HUES6 (cell line): ENCODE measurements at regions not wholly inside any gene's neighbourhood (a gene's known extent, or its start where the extent isn't known, plus 50 kb on each side); places are given as distances from the start of the nearest gene placed in this dataset.

Experiments used
- H3K27ac ChIP-seq: 2 replicates; pipeline ENCODE4 v1.7.0; 2013; ENCODE audit warnings: low read depth, mild to moderate bottlenecking, low read length, inconsistent platforms
- H3K27me3 ChIP-seq: 2 replicates; pipeline ENCODE4 v1.6.1; 2013; ENCODE audit warnings: low read length; ENCODE audit not compliant: control insufficient read depth, insufficient read depth
- H3K36me3 ChIP-seq: 2 replicates; pipeline ENCODE4 v1.6.1; 2013; ENCODE audit warnings: low read length; ENCODE audit not compliant: control insufficient read depth, insufficient read depth
- H3K4me1 ChIP-seq: 2 replicates; pipeline ENCODE4 v1.6.1; 2013; ENCODE audit warnings: low read length; ENCODE audit not compliant: control insufficient read depth, insufficient read depth
- H3K4me3 ChIP-seq: 2 replicates; pipeline ENCODE4 v1.5.1; 2013; ENCODE audit warnings: low read depth, low read length
- H3K9ac ChIP-seq: one replicate; pipeline ENCODE4 v1.6.1; 2013; ENCODE audit warnings: mild to moderate bottlenecking, low read length
- H3K9me3 ChIP-seq: 2 replicates; pipeline ENCODE4 v1.6.1; 2013; ENCODE audit warnings: low read depth, low read length; ENCODE audit not compliant: control insufficient read depth, insufficient read depth

DNA sequence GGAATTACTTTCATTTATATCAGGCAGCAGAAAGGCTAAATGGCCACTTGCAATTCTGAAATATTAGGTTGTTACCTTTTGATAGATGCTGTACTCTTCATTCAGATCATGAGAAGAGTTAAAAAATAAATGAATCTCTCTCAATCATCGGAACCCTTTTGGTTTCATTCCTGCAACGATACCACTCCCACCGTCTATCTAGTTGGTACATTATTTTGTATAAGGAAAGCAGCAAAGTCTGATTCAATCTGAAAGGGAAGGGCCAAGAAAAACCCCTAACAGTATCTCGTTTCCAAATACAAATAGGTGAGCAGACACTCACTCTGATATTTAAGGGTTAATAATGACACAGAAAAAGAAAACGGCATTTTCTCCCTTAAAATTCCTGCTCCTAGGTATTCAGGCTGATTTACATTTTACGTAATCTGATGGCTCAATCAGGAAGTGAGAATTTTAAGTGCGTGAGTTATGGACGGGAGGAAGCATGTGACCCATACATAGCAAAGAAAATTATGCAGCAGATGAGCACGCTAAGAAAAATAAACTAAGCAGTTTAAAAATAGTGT, 209.4 kb upstream of the KLF14 start:
- Histone ChIP-seq H3K4me3 (no peak overlapping the region), H3K27ac (no peak overlapping the region), H3K27me3 (no peaks in the 10 kb centered on the region), H3K9ac (no peak overlapping the region), H3K9me3 (no peaks in the 10 kb centered on the region), H3K36me3 (0 out of 2 replicates have a peak, but pooled peaks cover 5% of the 10 kb centered on the region), H3K4me1 (peaks cover 18% of the 10 kb centered on the region)

DNA sequence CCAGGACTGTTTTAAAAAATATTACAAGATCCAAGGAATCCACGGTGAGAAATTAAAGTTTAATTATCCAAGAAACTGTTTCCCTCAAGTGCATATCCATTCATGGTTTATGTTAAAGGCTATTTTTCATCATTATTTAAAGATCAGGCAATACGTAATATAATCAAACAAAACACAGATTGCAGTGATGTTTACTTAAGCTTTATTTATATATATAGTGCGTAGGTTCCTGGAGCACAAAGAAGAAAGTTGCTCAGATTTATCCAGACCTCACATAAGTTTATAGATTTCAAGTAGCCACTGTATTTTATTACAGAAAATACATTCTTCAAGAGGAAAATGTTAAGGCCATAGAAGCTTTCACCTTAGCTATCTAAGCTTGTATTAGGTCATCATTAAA, 210.0 kb upstream of the KLF14 start:
- Histone ChIP-seq H3K27me3 (no peaks in the 10 kb centered on the region), H3K9ac (no peak overlapping the region), H3K27ac (no peak overlapping the region), H3K9me3 (no peaks in the 10 kb centered on the region), H3K4me1 (peaks cover 18% of the 10 kb centered on the region), H3K4me3 (no peak overlapping the region), H3K36me3 (0 out of 2 replicates have a peak, but pooled peaks cover 5% of the 10 kb centered on the region)

DNA sequence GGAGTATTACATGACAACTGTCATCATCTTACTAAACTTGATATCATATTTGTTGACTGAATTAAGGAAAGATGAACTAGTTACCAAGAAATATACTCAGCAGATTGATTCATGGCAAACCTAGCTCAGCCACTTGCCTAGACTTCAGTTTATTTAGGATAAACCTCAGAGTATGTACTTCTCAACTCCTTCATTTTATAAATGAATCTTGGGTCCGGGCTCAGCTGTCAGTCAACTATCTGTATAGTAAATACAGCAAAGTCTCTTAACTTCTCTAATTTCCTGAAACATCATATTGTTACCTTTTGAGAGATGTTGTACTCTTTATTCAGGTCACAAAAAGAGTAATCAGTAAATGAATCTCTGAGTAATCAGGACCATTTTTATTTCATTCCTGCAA, 211.0 kb upstream of the KLF14 start:
- H3K4me1 ChIP-seq: peaks cover 11% of the 10 kb centered on the region
- no peak overlapping the region for H3K9ac ChIP-seq
- H3K27ac ChIP-seq: no peak overlapping the region
- no peaks in the 10 kb centered on the region for H3K27me3 ChIP-seq
- H3K9me3 ChIP-seq: no peaks in the 10 kb centered on the region
- H3K4me3 ChIP-seq: no peak overlapping the region
- H3K36me3 ChIP-seq: 0 out of 2 replicates have a peak, but pooled peaks cover 5% of the 10 kb centered on the region

DNA sequence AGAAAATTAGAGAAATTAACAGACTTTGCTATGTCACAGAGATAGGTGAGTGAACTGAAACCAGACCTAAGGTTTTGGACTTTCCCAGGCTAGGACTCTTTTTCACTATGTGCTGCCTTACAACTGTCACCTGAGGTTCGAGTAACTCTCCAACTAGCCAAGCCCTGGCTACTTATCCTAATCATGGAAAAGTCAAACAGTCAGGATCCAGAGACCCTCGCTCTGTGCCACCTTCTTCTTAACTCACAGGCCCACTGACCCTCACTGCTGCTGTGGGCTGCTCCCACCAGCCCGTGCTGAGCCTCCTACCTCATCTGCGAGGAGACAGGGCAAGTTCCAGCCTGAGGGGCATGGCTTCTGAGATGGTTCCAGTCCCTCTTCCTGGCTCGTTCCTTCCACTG, 211.4 kb upstream of the KLF14 start:
- Histone ChIP-seq H3K4me1 (0 out of 2 replicates have a peak, but pooled peaks cover 8% of the 10 kb centered on the region), H3K27me3 (no peaks in the 10 kb centered on the region), H3K4me3 (no peak overlapping the region), H3K9ac (no peak overlapping the region), H3K36me3 (0 out of 2 replicates have a peak, but pooled peaks cover 5% of the 10 kb centered on the region), H3K9me3 (no peaks in the 10 kb centered on the region), H3K27ac (no peak overlapping the region)

DNA sequence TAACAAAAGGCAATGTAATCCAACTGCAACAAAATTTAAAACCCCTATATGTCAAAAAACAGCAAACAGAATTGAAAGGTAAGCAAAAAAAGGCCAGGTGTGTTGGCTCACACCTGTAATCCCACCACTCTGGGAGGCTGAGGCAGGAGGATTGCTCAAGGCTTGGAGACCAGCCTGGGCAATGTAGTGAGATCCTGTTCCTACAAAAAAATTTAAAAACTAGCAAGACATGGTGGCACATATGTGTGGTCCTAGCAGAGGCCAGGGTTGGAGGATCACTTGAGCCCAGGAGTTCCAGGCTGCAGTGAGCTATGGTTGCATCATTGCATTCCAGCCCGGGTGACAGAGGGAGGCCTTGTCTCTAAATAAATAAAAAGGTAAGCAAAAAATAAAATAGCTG, 212.1 kb upstream of the KLF14 start:
- H3K4me3 ChIP-seq: no peak overlapping the region
- H3K27ac ChIP-seq: no peak overlapping the region
- H3K9ac ChIP-seq: no peak overlapping the region
- no peaks in the 10 kb centered on the region for H3K9me3 ChIP-seq
- H3K36me3 ChIP-seq: 0 out of 2 replicates have a peak, but pooled peaks cover 5% of the 10 kb centered on the region
- 0 out of 2 replicates have a peak, but pooled peaks cover under 1% of the 10 kb centered on the region for H3K4me1 ChIP-seq
- H3K27me3 ChIP-seq: no peaks in the 10 kb centered on the region

DNA sequence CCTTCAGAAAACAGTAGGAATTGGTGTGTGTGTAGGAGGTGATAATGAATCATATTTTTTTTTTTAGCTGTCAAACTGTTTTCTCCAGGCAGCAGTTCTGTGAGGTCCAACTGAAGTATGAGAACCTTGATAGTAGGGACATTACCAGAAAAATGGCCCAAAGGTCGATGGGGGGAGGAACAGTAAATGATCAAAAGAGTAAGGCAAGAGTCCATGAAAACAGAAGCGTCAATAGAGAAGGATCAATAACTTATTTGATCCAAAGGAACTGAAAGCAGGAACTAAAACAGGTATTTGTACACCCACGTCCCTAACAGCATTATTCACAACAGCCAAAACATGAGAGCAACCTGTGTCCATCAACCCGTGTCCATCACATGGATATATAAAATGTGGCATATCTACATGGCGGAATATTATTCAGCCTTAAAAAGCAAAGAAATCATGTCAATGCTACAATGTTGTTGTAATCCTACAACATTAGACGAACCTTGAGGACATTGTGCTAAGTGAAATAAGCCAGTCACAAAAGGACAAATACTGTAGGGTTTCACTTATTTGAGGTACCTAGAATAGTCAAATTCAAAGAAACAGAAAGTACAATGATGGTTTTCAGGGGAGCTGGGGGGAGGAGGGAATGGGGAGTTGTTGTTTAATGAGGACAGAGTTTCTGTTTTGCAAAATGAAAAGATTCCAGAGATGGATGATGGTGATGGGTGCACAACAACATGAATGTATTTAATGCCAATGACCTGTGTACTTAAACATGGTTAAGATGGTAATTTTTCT, 214.0 kb upstream of the KLF14 start:
- Histone ChIP-seq H3K9me3 (no peaks in the 10 kb centered on the region), H3K27me3 (no peaks in the 10 kb centered on the region), H3K36me3 (0 out of 2 replicates have a peak, but pooled peaks cover 5% of the 10 kb centered on the region), H3K9ac (no peak overlapping the region), H3K4me1 (peaks cover 11% of the 10 kb centered on the region; the same call in 1 of the 2 replicates), H3K27ac (no peak overlapping the region), H3K4me3 (no peak overlapping the region)

DNA sequence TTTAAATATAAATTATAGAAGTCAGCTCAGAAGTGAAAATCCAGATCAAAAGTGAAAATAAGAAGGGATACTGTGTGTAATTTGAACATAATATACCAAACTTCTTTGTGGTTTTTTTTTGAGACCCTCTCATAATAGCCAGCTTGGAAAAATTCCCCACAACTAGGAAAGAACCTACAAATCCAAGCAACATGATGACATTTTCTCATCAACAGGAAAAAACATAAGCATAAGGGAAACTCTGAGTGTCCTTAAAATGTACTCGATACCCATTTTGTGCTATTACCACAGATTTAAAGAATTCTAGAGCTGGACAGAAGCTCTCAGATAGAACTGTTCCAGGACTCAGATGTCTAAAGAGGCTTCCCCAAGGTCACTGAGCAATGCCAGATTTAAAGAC, 214.8 kb upstream of the KLF14 start:
- Histone ChIP-seq H3K4me1 (peaks cover 11% of the 10 kb centered on the region; the same call in 1 of the 2 replicates), H3K9ac (no peak overlapping the region), H3K27ac (no peak overlapping the region), H3K9me3 (no peaks in the 10 kb centered on the region), H3K36me3 (0 out of 2 replicates have a peak, but pooled peaks cover 5% of the 10 kb centered on the region), H3K27me3 (no peaks in the 10 kb centered on the region), H3K4me3 (no peak overlapping the region)

DNA sequence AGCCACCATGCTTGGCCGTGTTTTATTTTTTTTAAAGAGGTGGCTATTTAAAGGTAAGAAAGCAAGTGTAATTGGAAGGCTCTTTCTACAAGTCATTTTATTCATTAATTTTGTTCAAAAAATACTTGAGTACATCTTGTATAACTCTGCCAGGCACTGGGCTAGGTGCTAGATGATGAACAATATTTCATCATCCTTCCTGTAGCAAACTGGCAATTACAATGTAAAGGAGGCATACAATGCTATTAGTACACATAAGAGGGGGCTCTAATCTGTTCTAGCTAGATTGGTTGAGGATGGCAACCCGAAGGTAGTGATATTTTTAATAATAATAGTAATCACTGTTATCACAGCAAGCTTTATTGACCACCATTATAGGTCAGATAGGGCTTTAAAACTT, 215.5 kb upstream of the KLF14 start:
- Histone ChIP-seq H3K4me1 (peaks cover 11% of the 10 kb centered on the region; the same call in 1 of the 2 replicates), H3K27me3 (no peaks in the 10 kb centered on the region), H3K9me3 (no peaks in the 10 kb centered on the region), H3K27ac (no peak overlapping the region), H3K36me3 (0 out of 2 replicates have a peak, but pooled peaks cover 5% of the 10 kb centered on the region), H3K4me3 (no peak overlapping the region), H3K9ac (no peak overlapping the region)

DNA sequence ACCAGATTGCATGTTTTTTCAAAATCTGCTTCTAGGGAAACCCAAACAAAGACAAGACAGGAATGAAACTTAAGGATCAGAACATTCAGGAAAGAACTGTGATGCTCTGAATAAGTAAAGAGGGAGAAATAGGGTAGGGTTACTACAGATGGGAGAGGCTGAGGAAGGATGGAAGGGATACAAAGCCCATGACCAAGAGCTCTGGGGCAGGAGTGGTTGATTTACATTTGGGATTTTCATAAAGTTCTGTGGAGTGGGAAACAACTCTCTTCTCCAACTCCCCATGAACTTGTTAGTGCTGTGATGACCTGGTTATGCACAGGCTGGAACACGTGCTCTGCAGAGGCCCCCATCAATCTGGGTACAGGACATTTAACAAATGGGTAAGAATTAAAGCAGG, 216.0 kb upstream of the KLF14 start:
- Histone ChIP-seq H3K27ac (no peak overlapping the region), H3K27me3 (no peaks in the 10 kb centered on the region), H3K9me3 (no peaks in the 10 kb centered on the region), H3K4me1 (peaks cover 11% of the 10 kb centered on the region; the same call in 1 of the 2 replicates), H3K9ac (no peak overlapping the region), H3K4me3 (no peak overlapping the region), H3K36me3 (0 out of 2 replicates have a peak, but pooled peaks cover 5% of the 10 kb centered on the region)

DNA sequence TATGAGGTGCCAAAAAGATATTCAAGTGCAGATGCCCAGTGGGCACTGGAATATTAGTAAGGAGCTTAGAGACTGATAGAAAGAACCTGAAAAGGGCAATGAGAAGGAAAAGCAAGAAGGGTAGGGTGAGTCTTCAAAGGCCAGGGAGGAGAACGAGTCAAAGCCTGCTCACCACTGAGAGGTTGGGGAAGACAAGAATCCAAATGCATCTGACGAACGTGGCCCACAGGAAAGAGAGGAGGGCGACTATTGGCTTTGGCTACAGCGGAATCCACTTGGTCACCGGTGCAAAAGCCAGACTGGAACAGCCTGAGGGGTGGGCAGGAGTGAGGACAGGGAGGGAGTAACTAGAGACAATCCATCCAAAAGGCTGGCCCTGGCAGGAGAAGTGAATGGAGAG, 216.7 kb upstream of the KLF14 start:
- no peaks in the 10 kb centered on the region for H3K27me3 ChIP-seq
- peaks cover 11% of the 10 kb centered on the region; the same call in 1 of the 2 replicates for H3K4me1 ChIP-seq
- H3K9me3 ChIP-seq: no peaks in the 10 kb centered on the region
- H3K36me3 ChIP-seq: no peaks in the 10 kb centered on the region
- no peak overlapping the region for H3K9ac ChIP-seq
- H3K4me3 ChIP-seq: no peak overlapping the region
- no peak overlapping the region for H3K27ac ChIP-seq

DNA sequence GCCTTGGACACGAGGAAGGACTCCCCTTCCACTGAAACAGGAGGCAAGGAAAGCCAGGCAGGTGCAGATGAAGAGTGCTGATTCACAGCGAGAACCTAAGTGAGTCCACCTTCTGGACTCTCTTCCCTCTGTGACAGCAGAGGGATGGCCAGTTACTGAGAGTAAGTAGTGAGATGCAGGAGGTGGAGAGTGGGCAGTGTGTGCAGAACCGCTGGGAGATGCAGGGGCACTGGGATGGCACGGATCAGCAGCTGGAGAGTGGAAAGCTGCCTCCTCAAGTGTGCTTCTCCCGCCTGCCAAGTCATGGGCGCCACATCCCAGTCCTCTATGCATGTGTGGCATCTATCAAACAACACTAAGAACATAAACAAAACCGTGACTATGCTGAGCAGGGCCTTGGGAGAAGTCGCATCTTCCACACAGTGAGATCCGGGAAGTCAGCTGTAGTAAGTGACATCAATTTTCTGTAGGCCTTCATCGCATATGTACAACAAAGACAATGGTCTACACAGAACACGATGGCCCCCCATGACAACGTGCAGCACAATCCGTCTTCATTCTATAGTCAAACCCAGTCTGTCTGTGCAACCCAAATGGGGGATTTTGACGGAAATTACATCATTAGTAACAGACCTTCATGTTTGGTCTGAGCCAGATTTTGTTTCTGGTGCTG, 217.4 kb upstream of the KLF14 start:
- Histone ChIP-seq H3K9ac (no peak overlapping the region), H3K9me3 (no peaks in the 10 kb centered on the region), H3K4me1 (peaks cover 11% of the 10 kb centered on the region; the same call in 1 of the 2 replicates), H3K4me3 (no peak overlapping the region), H3K27ac (no peak overlapping the region), H3K27me3 (no peaks in the 10 kb centered on the region), H3K36me3 (no peaks in the 10 kb centered on the region)
